Neuron (in vitro differentiated cells): ENCODE measurements at regions not wholly inside any gene's neighbourhood (a gene's known extent, or its start where the extent isn't known, plus 50 kb on each side); places are given as distances from the start of the nearest gene placed in this dataset.

Source experiments
- H2AFZ ChIP-seq: one replicate; pipeline ENCODE4 v1.6.1; 2013; ENCODE audit warnings: low read depth, mild to moderate bottlenecking, inconsistent platforms, low read length, moderate library complexity
- H3K27me3 ChIP-seq: one replicate; pipeline ENCODE4 v1.6.1; 2013; ENCODE audit warnings: low read length; ENCODE audit not compliant: insufficient read depth
- H3K36me3 ChIP-seq: one replicate; pipeline ENCODE4 v1.6.1; 2013; ENCODE audit warnings: low read length; ENCODE audit not compliant: insufficient read depth
- H3K4me1 ChIP-seq: one replicate; pipeline ENCODE4 v1.6.1; 2013; ENCODE audit warnings: low read length; ENCODE audit not compliant: insufficient read depth
- H3K4me3 ChIP-seq: 2 replicates; pipeline ENCODE4 v1.5.1; 2013; ENCODE audit warnings: mild to moderate bottlenecking, low read length, moderate library complexity
- H3K9me3 ChIP-seq: one replicate; pipeline ENCODE4 v1.6.1; 2013; ENCODE audit warnings: low read length

DNA sequence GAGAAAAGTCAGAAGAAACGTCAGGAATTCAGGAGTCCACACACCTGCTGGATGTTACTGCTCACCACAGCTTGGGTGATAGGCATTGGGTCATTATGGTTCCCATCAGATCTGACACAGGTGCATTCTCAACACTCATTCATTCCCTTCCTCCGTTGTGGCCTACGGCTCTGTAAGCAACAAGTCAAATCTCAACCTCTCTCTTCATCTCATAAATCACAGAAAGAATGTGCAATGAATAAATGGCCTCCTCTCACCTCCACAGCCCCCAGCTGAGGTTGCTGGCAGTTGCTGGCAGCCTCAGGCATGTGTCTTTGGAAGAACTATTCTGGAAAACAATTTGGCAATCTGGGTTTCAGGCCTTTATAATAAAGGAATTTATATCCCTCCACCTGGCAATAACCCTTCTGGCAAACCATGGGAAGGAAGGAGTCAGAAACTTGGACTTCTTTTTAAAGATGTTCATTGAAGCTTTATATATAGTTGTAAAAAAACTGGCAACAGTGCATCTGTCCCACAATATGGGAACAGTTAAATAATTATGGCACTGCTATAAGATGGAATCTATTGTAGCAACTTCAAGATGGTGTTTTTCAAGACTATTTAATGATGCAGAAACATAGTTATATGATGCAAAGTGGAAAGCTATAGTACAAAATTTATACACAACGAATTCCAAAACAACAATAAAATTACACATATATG, 175.4 kb downstream of the ANAPC1 start:
- no peaks in the 10 kb centered on the region for H3K27me3 ChIP-seq
- H3K4me3 ChIP-seq, result no peak overlapping the region
- peaks cover 8% of the 10 kb centered on the region for H3K9me3 ChIP-seq
- no peaks in the 10 kb centered on the region for H3K36me3 ChIP-seq
- H3K4me1 ChIP-seq, result peaks cover 15% of the 10 kb centered on the region
- no peak overlapping the region for H2AFZ ChIP-seq

DNA sequence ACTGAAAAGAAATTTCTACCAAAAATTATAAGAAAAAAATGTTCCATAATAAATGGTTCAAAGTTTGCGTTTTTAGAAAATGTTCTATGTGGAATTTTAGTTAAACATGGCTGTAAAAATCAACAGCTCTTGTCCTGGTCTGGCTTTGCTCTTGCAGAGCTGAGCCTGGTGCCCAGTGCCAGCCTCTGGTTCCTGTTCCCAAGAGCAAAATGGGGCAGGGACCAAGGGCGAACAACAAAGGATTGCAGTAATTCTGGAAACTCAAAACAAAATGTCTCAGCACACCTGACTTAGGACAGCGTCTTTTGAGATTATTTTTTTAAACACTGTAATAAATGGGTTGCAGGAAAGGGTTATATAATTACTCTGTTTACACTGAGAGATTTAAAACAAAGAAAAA, 174.7 kb downstream of the ANAPC1 start:
- peaks cover 15% of the 10 kb centered on the region for H3K4me1 ChIP-seq
- H3K27me3 ChIP-seq, result no peaks in the 10 kb centered on the region
- H3K4me3 ChIP-seq, result no peak overlapping the region
- H2AFZ ChIP-seq, result no peak overlapping the region
- no peaks in the 10 kb centered on the region for H3K36me3 ChIP-seq
- peaks cover 8% of the 10 kb centered on the region for H3K9me3 ChIP-seq

DNA sequence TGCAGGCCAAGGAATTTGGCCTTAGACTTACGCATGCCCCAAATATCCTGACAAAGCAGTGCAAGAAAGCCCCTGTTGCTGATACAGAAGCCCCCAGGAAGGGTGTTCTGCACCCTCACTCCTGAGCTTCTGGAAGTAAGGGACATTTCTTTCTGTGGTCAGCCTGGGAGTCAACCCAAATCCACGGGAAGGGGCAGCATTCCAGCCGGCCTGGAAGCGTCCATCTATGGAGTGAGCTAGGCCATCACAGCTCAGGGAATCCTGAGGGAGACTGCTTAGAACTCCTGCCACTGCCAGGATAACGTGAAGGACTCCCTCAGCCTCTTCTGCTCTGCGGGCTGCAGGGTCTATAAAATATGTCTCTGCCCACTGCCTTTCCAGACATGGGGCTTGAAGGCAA, 173.9 kb downstream of the ANAPC1 start:
- Histone ChIP-seq H2AFZ (no peak overlapping the region), H3K27me3 (no peaks in the 10 kb centered on the region), H3K4me1 (peaks cover 11% of the 10 kb centered on the region), H3K36me3 (no peaks in the 10 kb centered on the region), H3K9me3 (peaks cover 8% of the 10 kb centered on the region), H3K4me3 (no peak overlapping the region)

DNA sequence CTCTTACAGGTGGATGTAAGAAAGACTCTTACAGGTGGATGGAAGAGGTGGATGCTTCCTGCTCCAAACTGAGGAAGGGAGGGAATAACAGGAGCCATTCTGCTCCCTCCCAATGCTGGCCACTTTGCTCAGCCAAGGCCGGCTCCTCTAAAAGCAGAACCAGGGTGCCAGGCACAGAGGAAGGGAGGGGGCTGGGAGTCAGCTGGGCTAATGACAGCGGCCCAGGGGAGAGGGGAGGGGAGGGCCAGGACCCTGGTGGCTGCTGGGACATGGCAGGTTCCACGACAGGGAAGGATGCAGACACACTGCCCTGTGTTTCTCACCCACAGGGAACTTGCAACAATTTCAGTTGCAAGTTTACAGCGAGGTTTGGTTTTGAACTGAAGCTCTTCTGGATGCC, 173.4 kb downstream of the ANAPC1 start:
- no peak overlapping the region for H2AFZ ChIP-seq
- peaks cover 6% of the 10 kb centered on the region for H3K4me1 ChIP-seq
- H3K9me3 ChIP-seq, result peaks cover 8% of the 10 kb centered on the region
- no peak overlapping the region for H3K4me3 ChIP-seq
- no peaks in the 10 kb centered on the region for H3K27me3 ChIP-seq
- H3K36me3 ChIP-seq, result no peaks in the 10 kb centered on the region

DNA sequence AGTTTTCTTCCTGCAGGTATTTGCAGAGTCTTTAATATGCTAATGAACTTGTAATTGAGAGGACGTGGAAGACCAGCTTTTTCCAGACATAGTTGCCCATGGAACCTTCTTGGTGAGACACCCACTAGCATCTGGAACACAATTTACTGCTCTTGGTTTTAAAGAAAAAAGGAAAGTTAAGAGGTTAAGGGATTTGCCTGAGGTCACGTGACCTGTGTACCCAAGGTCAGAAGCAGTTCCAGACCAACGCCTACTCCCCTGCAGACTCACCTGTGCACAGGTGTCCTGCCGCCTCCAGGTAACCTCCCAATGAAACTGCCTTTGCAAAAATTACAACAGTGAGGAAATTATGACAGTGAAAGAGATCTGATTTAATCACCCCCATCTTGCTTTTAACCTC, 172.7 kb downstream of the ANAPC1 start:
- no peak overlapping the region for H3K4me3 ChIP-seq
- no peaks in the 10 kb centered on the region for H3K27me3 ChIP-seq
- no peak overlapping the region for H2AFZ ChIP-seq
- H3K9me3 ChIP-seq, result peaks cover 8% of the 10 kb centered on the region
- H3K36me3 ChIP-seq, result no peaks in the 10 kb centered on the region
- H3K4me1 ChIP-seq, result no peaks in the 10 kb centered on the region

DNA sequence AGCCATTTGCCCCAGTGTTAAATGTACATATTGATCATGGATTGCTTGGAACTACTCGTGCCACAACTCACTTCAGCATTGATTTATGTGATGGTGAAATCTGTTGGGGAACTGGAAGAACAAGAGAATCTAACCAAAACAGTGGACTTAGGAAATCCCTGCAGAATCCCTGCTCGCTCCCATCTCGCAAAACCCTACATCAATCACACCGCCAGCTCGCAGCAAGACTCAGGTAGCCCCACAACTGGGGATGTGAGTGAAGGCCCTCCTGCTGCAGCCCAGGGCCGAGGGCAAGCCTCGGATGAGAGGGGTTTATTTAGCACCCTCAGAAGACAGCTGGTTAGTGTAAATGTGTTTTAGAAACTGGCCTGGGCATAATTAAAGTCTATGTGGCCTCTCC, 171.6 kb downstream of the ANAPC1 start:
- H3K9me3 ChIP-seq, result peaks cover 8% of the 10 kb centered on the region
- H2AFZ ChIP-seq, result no peak overlapping the region
- H3K27me3 ChIP-seq, result no peaks in the 10 kb centered on the region
- no peak overlapping the region for H3K4me3 ChIP-seq
- H3K4me1 ChIP-seq, result no peaks in the 10 kb centered on the region
- no peaks in the 10 kb centered on the region for H3K36me3 ChIP-seq

DNA sequence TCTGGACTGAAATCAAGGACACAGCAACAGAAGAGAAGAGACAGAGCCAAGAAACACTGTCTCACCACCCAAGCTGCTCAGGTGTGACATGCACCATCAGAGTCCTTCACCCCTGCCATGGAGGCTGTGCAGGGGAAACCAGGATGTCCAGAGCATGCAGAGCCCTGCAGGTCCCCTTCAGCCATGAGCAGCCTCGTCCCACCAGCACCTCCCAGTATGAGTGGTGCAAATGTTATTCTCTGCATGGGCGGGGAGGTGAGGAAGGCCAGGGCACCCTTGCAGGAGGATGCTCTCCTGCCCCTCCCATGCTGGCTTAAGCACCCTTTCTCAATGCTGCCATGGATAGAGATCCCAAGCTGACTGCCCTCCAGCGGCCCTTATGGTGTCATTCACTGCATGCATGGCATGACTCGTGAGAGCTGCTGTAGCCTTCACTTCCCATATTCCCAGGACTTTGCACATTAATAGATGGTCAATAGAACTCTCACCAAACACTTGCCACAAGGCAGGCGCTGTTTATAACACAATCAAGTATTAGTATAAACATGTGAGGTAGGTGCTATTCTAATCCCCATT, 171.0 kb downstream of the ANAPC1 start:
- Histone ChIP-seq H2AFZ (no peak overlapping the region), H3K4me3 (no peak overlapping the region), H3K27me3 (no peaks in the 10 kb centered on the region), H3K36me3 (no peaks in the 10 kb centered on the region), H3K4me1 (no peaks in the 10 kb centered on the region), H3K9me3 (peaks cover 8% of the 10 kb centered on the region)

DNA sequence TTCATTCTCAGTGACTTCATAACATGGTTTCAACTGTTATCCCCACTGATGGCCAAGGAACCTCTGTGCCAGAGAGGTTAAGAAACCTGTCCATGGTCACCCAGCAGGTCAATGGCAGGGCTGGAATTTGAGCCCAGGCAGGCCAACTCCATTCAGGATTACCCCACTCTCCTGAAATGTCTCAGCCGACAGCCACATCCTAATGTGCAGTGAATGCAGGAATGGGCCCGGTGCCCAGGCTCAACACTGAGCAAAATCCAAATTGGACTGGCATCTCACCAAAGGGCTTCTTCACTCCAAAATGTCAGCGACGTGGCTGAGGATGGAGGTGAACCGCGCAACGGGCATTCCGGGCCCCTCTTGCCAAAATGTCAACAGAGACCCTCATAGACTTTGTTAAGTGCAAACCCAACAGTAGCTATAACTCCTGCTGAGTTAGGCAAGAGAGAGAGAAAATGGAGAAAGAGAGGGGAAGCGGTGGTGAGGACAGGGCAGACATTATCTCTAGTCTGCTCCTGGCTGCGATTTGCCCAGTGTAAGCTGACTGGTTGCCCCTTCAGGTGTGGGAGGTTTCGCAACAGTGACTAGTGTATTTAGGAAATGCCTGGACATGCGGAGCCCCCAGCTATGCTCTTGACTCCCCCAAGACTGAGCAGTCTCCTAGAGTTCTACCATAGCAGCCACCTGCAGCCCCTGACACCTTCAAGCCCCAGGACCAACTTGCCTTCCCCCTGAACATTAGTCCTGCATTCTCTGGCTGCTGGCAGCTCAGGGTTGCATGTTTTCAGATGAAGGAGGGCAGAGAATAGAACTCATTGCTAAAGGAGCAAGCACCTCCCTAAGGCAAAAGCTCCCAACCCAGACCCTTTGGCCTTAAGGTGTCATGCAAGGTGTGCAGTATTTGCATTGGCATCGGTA, 167.7 kb downstream of the ANAPC1 start:
- Histone ChIP-seq H3K9me3 (peaks cover 8% of the 10 kb centered on the region), H3K4me1 (no peaks in the 10 kb centered on the region), H3K4me3 (no peak overlapping the region), H2AFZ (no peak overlapping the region), H3K36me3 (no peaks in the 10 kb centered on the region), H3K27me3 (no peaks in the 10 kb centered on the region)

DNA sequence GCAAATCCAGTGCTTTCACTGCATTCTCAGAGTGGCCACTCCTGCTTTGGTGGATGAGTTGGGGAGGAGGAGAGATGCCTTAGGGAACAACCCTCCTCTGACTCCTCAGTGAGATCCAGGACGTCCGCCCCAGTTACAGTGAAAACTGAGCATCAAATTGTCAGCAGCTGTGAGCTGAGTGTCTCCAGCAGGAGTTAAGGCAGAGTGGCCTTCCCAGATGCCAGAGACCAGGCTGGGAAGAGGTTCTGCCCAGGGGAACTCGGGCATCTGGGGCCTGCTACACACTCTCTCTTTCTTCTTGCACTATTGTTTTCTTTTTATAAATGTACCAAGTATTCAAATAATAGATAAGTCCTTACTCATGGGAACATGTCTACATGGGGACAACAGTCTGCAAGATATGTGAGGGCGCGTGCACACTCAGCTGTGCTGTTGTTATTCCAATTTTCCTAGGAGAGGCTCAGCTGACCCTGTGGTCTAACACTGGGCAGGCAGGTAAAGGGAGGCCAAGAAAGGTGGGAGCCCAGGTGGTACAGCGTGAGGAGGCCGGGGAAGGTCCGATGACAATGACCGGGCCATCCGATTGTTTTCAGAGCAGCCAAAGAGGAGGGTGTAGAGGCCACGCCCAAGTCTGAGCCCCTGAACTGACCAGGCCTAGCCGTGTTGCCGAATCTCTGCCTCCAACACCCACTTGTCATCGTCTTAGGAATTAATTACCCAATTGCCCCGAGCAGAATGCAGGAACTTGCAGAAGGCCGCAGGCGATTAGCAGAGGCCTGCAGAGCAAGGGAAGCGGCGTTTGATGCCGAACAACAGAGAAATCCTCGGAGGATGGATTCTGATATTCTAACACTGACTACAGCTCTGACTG, 166.9 kb downstream of the ANAPC1 start:
- H3K4me1 ChIP-seq, result no peaks in the 10 kb centered on the region
- H2AFZ ChIP-seq, result no peak overlapping the region
- no peak overlapping the region for H3K4me3 ChIP-seq
- no peaks in the 10 kb centered on the region for H3K36me3 ChIP-seq
- H3K27me3 ChIP-seq, result no peaks in the 10 kb centered on the region
- H3K9me3 ChIP-seq, result peaks cover 5% of the 10 kb centered on the region
